Stimulated activated CD4-positive, alpha-beta T cell treated with anti-CD3 and anti-CD28 coated beads, Interleukin-15, amount 100 ng/mL, for 1 hour (primary cell): ENCODE measurements at regions not wholly inside any gene's neighbourhood (a gene's known extent, or its start where the extent isn't known, plus 50 kb on each side); places are given as distances from the start of the nearest gene placed in this dataset.

Experiments used
- DNase-seq, 2 donors: peaks; one replicate each; pipeline ENCODE4 v3.0.0-alpha.2; 2020; ENCODE audit warnings: low read depth in 1 of 2, low spot score in 1 of 2

DNA sequence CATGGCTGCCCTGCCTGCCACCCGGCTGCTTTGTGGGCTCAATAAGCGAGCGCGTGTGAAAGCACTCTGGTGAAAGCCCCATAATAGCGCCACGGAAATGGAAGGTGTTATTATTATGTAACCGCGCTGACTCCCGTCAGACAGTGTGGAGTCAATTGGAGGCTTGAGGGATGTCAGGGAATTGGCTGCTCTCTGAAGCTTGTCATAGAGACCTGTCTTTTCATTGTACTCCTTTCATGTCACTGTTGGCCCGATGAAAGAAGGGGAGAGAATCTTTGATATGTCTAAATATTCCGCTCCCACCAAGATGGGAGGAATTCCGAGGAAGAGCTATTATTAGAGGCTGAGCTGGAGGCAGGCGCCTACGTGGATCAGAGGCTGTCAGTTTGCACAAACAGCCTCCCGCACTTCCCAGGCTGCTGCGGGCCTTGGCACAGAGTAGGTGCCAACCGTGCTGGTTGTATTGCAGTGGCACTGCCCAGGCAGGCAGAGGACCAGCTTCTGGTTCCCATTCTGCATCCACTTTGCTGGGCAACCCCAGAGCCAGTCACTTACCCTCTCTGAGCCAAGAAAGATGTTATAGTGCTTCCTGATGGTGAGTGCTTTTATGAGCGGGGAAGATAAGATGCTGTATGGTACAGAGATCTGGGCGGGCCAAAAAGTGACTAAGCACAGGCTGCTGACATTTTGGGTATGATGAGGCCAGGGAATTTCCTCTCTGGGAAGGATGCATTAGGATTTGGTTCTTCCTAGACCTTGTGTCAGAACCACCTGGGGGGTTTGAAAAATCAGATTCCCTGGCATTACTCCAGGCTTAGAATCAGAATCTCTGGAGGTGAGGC, 151.4 kb downstream of the RPS24 start:
- no peak for DNase-seq

DNA sequence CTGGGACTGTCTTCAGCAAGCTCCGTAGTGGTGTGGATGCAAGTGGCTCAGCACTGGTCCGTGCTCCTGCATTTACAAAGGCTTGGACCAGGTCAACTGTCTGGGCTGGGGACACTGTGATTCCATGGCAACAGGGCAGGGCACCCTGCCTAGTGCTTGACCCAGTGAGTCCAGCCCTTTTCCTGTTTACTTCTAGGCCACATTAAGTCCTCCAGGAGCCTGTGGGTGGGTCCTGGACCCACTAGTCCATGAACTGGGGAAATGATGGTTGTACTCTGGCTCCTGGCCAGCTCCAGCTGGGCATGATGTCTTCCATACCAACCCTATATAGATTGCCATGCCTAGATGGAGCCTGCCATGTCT, 152.0 kb downstream of the RPS24 start:
- DNase-seq, result no peak

GRCh38 chr10:78186572-78186971, 152.9 kb downstream of the RPS24 start:
- DNase-seq, result no peak

GRCh38 chr10:78187371-78187770, 153.7 kb downstream of the RPS24 start:
- DNase-seq, result no peak

- no peak for DNase-seq
Measured at GRCh38 chr10:78188446-78188845, 154.8 kb downstream of the RPS24 start.

DNA sequence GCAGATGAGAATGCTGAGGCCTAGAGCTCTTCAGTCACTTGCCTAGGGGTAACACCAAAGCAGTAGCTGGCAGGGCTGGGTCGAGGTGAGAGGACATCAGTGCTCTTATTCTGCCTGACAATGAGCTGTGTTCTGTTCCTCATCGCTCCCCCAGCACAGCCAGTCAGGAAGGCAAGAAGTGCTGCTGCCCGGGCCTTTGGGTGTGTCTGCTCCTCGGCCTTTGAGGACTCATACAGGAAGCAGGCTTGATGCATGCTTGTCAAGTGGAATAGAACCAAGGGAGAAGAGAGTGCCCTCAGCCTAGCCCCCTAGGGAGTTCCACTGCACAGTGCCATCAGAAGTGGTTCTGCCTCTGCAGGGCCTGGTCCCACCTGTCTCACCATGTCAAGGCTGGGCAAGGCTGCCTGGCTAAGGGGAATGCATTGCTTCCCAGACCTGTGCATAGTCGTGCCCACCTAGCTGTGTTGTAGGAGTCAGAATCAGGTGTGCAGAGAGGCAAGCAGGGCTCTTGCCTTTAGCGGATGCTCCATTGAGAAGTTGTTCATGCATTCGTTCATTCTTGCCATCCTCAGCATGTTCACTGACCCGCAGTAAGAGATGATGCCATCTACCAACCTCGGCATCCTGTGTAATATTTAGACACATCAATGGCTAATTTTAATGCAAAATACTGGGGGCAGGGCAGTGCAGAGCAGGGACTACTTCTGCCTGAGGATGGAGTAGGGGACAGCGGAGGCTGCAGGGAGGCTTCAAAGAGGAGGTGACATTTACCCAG, 156.6 kb downstream of the RPS24 start:
- no peak for DNase-seq

GRCh38 chr10:78191301-78191700, 157.6 kb downstream of the RPS24 start:
- DNase-seq, result no peak

DNA sequence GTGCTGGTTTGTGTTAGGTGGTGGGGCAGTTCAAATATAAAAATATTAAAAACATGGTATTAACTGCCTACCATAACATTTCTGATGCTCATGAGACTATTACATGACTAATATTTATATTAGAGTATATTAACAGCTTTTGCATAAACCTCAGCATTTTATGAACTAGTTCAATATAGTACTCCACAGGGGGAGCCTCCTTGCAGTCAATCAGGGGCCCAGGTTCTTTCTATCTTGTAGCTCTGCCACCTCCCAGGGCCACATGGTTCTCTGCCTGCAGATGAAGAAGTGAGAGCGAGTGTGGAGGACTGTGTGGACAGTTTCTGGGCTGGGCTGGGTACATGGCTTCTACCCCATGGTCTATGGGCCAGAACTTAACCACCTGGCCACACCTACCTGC, 159.5 kb downstream of the RPS24 start:
- DNase-seq, result no peak

DNA sequence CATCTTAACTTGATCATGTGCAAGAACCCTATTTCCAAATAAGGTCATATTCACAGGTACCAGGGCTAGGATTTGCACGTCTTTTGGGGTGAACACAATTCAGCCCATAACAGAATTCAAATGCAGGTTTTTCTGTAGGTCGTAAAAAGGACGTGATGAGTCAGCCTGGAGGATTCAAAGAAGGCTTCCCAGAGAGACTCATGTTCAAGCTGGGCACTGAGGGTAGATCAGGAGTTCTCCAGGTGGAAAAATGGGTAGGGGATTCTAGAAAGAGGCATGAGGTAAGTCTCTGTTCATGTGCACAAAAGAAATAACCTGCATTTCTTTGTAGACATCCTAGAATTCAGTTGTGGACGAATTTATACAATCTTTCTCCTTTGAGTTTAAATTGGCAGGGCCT, 160.4 kb downstream of the RPS24 start:
- no peak for DNase-seq

DNA sequence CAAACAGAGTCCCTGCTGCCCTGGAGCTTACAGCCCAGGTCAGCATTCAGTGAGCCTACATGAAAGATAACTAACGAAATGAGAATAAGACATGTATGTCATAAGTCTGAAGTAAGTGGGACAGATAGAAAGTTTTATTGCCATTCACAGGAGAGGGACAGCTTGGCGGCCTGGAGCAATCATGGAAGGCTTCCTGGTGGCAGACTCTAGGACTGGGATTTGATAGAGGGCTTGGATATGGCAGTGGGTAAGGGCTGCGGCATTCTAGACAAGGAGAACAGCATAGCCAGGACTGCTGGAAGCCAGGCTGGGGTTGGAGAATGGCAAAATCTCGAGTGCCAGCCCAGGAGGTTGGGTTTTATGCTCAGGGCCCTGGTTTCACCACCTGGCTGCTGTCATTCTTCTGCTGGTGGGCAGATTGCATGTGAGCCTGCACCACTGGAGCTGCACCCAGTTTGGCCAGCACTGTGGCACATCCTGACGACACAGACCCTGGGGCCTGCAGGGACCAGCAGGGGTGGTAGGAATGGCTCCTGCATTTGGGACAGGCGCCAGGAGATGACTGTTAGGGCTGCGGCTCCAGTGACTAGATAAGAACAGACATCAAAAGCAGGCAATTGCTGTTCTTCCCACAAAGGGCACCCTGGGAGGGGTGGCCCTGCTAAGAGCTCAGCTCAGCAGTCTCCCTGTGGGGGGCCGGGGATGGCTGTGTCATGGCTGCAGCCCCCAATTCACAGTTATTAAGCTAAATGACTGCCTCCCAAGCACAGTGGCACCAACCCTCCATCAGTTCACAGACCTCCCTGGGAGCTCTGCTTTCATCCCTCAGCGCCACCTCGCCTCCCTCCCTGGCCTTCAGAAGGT, 161.1 kb downstream of the RPS24 start:
- no peak for DNase-seq

DNA sequence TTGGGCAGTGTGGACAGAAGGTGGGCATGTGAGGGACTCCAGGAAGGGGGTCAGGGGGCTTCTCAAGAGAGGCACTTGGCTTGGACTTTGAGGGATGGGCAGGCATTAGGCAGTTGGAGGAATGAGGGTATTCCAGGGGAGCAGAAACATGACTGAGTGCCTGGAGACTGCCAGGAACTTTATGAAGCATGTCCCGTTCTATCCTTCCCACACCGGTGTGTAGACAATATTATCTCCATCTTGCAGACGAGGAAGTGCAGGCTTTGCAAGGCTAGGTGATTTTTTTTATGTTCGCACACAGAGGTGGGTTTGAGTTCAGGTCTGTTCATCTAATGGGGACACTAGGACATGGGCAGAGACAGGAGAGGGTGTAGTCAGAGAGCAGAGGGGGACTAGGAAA, 162.7 kb downstream of the RPS24 start:
- DNase-seq, result no peak

DNA sequence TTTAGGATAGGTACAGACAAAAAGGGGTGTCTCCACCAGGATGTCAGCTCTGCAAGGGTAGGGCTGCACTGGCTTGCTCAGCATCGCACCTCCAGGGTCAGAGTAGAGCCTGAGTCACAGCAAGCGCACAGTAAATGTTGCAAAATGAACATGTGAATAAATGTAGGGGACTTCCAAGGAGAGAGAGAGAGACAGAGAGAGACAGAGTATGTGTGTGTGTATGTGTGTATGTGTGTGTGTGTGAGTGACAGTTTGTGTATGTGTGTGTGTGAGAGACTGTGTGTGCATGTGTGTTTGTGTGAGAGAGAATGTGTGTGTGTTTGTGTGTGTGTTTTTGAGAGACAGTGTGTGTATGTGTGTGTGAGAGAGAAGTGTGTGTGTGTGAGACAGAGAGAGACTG, 163.3 kb downstream of the RPS24 start:
- no peak for DNase-seq

GRCh38 chr10:78197628-78198272, 164.1 kb downstream of the RPS24 start:
- no peak for DNase-seq

DNA sequence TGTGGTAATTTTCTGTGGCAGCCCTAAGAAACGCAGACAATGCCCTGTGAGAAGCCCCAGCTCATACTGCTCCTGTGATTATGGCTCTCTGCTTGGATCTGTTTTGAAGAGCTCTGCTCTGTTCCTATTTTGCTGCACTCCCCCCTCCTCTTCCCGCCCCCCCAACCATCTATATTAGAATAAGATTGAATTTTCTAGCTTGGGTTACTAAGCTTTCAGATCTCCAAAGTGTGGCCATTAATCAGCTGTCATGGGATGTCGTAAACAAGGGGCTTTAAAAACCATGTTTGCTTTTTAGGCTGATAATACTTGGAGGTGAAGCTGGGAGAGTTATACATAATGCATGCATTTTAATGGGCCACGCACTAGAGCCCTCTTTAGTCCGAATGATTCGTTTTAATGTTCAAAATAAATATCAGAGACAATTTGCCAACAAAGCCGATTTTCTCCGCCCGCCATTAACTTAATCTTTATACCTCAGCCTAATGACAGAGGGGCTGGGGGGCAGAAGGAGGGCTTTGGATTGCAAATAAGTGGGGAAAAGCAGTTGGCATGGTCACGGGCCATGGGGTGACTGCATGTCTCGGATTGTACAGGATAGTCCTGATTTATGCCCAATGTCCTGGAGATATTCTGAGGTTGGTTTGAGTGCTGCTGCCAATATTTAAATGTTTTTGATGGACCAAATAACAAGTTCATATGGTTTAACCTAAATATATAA, 165.5 kb downstream of the RPS24 start:
- no peak for DNase-seq

GRCh38 chr10:78199759-78200158, 166.1 kb downstream of the RPS24 start:
- DNase-seq, result no peak

DNA sequence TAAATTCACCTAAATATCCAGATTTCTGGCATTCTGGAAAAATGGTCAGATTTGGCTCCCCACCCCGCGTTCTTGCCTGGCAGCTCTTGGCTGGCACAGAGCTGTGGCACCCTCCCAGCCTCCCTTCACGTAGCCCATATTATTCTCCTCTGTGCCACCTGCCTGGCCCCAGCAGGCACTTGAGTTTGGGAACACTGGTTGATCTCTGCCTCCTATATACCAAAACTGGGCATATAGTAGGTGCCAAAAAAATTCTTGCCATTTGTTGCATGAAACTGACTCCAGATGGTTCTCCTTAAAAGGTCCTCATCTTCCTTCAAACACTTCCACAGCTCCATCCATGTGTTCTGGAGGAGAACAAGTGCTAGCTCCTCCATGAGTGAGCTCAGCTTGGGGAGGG, 167.0 kb downstream of the RPS24 start:
- no peak for DNase-seq

DNA sequence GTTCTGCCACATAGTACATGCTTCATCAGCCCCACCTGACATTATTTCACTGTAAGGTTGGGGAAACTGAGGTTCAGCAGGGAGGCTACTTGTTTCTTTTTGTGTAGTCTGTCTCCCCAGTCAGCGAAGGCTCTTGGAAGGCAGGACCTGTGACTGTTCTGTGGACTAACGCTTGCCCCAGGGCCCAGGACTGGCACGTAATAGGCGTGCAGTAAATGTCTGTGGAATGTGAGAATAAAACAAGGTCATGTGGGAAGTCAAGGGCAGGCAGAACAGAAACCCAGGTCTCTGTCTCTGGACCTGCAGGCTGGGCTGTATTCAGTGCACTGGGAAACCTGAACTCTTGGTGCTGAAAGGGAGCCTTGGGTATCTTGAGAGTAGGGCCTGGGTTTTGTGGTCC, 168.7 kb downstream of the RPS24 start:
- no peak for DNase-seq

DNA sequence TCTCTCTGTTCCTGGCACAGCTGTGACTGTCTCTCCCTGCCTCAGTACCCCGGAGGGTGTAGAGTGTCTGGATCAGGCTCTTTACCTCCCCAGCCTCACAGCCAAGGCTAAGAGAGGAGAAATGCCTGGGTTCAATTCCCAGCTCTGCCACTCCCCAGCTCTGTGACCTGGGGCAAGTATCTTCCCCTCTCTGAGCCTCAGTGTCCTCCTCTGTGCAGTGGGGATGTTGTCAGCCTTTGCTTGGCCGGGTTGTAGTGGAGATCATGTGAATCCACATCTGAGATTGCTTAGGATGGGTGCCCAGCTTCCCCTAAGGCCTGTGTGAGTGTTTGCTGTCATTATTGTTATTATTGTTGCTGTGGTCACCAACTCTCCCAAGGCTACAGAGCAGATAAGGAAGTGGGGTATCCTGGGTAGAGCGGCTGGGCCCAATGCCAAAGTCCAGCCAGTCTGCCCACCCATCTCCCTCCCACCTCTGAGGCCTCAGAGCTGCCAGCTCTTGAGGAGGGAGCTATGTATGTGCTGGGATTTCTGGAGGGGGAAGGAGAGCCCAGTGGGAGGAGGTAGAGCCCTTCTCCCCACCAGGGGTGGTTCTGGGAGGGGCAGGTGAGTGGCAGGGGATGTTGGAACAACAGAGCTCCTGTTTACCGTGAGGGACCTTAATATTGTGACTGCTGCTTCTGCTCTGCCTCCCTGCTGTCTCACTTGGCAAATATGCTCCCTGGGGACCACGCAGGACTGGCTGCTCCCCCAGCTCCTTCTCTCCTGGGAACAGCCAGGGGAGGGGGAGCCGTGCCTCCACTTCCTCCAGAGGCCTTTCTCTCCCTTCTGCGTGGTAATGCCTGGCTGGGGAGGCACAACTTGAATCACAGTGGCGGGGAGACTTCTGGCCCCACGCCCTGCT, 170.5 kb downstream of the RPS24 start:
- no peak for DNase-seq

DNA sequence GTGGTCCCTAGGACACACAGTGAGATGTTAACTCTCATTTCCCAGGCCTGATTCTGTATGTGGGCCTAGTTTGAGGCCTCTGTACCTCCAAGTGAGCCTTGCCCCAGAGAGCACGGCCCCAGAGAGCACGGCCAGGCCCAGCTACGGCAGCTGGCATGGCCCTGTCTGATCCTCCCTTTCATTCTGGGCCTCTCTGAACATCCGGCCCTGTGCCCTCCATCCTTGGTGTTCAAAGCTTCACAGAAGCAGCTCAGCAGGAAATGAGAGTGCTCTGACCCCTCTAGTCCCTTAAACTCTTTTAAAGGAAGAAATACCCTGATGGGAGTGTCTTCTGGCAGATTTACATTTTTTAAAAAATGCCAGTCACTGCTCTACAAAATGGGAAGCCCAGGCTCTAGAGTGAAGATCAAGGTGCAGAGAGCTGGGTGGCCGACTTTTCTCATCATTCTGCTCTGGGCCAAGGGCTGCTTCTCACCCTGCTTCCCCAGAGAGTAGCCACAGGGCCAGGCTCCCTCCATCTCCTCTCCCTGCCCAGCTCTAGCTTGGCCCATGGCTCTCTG, 171.9 kb downstream of the RPS24 start:
- no peak for DNase-seq
